NCI-H526 (cell line): ENCODE measurements at regions not wholly inside any gene's neighbourhood (a gene's known extent, or its start where the extent isn't known, plus 50 kb on each side); places are given as distances from the start of the nearest gene placed in this dataset.
A peak's percentile ranks its signal among the peaks of the same experiment; 100 is the strongest.

Experiments used
- DNase-seq, 2 experiments: peaks; one replicate each; lab custom pipeline; 2025; lab: John Stamatoyannopoulos, UW

DNA sequence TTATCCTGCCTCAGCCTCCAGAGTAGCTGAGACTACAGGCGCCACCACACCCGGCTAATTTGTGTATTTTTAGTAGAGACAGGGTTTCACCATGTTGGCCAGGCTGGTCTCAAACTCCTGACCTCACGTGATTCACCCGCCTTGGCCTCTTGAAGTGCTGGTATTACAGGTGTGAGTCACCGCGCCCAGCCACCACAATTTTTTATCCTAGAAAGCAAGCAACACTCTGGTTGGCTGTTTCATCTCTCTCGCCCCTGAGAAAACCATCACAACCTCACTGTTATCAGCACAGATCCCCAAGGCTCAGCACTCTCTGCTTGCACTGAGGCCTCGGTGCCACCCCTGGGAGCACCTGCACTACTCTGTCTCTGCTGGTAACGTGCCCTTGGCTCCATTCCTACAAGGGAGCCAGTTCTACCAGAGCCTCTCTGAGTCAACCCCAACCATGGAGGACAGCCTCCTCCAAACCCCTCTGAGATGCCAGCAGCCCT, 134.8 kb upstream of the AGAP1 start:
- DNase-seq, result no peak

DNA sequence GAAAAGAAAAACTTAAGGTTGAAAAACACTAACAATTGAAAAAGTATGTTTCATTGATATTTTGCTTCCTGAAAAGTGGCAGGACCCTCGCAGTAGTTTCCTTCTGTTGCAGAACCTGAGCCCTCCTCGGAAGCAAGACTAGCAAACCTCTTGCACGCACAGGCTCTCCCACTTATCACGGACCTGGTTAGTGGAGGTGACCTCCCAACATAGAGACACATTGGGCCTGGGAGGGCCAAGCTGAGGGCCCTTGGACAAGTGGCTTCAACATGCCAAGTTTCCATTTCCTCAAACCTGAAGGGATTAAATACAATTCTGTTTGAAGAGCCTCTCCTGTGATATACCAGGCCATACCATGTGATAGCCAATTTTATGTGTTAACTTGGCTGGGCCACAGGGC, 133.4 kb upstream of the AGAP1 start:
- DNase-seq, result no peak

DNA sequence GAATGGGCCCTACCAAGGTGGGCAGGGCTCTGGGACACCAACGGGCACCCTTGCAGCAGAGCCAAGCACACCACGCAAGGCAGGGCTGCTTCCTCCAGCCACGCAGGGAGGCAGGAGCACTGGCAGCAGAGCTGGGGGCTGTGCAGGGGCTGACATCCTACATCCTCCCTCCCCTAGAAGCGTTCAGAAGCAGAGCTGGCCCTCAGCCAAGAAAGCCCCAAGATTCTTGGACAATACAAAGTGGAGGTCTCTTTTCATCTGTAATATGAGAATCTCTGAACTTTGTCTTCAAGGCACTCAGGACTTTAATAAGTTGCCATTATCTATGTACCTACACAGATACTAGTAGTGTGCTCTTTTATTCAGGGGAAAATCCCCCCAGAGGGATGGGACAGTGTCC, 128.1 kb upstream of the AGAP1 start:
- DNase-seq, result no peak

DNA sequence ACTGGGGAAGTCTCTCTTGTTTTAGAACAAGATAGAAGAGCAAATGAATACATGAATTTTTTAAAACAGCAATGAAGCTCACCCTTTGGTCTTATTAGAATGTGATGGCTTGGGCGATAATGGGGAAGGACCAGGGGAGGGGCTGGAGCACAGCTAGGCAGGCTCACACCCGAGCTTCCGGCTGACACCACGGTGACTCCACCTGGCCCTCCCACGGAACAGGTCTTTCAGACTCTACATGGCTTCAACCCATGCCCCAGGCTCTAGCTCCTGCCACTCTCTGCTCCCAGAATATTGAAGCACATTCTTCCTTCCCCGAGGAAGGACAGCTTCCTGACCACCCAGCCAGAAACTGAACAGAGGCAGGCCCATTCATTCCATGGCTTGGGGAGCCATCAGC, 127.5 kb upstream of the AGAP1 start:
- no peak for DNase-seq

DNA sequence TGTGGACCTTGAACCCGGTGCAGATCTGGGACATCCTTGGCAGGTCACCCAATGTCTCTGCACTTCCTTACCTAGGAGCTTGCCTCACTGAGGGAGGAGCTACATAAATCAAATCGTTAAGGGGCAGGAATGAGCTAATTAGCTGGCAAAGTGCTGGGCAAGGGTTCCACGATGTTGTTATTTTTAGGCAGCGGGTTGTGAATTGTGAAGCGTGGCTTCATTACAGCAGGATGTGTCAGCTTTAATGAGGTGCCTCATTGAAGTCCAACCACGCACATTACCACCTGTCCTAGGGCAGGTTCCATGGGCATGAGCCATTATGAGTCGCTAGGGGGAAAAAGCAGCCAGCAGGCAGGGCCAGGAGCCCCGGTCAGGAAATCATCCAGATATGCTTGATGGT, 127.0 kb upstream of the AGAP1 start:
- DNase-seq, result no peak

DNA sequence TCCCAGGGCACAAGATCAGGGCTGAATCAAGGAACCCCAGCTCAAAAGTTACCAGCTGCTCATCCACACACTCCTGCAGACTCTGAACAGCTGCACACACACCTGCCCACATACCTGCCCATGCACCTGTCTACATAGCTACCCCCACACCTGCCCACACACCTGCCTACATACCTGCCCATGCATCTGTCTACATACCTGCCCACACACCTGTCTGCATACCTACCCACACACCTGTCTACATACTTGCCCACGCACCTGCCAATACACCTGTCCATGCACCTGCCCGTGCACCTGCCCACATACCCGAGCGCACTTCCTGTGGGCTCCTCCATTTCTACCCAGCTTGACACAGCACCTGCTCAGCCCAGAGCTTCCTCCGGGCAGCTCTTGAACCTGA, 122.8 kb upstream of the AGAP1 start:
- no peak for DNase-seq

DNA sequence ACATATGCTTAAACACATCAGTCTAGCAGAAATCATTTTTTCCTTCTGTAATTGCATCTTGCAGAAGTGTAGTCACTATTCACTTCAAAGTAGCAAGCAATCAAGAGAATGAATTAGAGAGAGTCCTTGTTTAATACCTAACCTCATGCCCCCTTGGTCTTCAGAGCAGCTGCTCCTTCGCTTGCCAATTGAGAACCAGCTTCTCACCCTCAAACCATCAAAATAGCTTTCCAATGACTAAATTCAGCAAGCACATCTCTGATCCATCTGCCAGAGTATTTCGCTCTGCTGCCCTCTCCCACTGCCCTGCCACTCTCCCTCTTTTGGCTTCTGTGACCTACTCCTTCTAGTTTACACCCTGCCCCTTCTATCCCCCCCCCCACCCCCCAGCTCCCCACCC, 120.7 kb upstream of the AGAP1 start:
- no peak for DNase-seq

DNA sequence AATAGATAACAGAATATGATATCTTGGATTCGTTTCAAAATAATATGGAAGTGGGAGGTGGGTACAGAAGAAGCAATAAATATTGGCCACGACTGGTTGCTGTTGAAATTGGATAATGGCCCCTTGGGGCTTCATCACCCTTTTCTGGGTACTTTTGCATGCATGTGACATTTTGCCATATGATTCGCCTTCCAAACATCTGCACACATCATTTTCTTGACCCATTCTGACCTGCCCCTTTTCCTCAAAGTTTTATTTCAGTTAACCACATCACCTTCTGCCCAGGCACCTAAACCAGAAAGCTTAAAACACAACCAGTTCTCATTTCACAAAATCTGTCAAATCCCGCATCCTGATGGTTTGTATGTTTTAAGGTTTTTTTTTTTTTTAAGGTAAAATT, 116.7 kb upstream of the AGAP1 start:
- DNase-seq, result no peak

DNA sequence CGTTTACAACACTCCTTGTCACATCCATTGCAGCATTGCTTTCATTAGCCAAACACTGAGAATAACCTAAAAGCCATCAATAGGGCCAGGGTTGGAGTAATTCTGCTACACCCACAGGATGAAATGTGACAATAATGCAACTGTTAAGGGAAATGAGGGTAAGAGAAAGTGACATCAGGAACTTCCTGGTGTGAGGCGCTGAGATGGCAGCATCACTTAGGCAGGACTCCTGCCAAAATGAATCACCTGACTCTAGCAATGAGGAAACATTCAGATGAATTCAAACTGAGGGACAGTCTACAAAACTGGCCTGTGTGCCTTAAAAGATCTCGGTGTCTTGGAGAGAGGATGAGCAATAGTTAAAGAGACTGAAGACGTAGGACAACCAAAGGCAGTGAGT, 115.6 kb upstream of the AGAP1 start:
- no peak for DNase-seq

DNA sequence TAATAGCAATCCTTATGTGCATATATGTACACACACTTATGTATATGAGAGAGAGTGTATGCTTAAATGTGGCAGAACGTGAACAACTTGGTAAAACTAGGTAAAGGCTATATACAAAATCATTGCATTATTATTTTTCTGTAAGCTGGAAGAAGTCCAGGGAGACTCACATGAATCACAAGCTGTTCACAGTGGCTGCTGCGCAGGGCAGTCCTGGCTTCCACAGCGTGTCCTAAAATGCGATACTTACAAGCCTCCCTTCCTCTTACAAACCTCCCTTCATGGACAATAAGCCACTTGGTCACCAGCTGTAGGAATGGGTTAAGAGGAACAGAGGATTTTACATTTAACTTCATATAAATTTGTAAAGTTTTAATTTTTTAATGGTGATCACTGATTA, 114.9 kb upstream of the AGAP1 start:
- no peak for DNase-seq

DNA sequence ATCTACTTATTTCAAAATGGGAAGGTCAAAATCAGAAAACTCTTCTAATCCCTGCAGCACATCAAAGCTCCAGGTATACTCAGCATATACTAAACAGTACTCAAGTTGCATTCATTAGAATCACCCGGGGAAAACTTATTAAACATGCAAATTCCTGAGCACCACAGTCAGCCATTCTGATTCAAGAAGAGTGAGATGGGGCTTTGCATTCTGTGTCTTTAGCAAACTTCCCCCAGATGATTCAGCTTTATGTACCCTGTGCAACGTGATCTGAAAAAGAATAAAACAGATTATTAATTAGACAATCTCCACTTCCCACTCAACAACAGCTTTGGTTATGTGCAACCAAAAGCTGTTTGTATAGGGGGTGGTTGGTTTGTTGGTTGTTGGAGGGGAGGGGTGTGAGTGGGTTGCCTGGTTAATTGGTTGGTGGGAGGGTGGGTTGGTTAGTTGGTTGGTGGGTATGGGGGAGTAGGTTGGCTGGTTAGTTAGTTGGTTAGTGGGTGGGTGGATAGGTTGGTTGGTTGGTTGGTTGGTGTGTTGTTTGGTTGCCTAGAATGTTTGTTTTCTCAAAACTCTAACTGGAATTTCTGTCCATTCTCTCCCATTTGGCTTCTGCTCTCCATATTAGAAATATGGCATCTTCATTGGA, 112.5 kb upstream of the AGAP1 start:
- DNase-seq, result peak in 1 of 2 experiments; percentile 50

DNA sequence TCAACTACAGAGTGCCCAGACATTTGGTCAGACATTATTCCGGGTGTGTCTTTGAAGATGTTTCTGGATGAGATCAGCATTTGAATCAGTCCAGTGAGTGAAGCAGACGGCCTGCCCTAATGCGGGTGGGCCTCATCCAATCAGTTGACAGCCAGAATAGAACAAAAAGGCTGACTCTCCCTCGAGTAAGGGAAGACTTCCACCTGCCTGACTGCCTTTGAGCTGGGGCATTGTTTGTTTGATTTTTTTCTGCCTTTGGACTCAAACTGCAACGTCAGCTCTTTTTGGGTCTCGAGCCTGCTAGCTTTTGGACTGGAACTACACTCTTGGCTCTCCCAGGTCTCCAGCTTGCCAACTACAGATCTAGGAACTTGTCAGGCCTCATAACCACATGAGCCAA, 111.7 kb upstream of the AGAP1 start:
- no peak for DNase-seq

DNA sequence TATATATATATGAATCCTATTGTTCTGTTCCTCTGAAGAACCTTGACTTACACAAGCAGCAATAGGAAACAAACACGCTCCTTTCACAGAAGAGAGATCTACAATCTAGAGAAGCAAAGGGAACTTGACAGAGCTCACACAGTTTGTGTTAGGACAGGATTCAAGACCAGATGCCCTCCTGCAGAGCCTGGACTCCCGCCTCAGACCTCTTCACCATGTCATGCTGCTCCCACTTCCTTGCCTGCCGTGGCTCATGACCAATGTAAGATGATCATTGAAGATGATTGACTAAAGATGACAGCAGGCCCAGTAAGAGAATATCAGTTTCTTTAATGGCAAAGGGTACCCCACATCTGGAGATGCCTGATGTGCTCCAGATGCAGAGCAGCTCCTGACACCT, 111.2 kb upstream of the AGAP1 start:
- no peak for DNase-seq

DNA sequence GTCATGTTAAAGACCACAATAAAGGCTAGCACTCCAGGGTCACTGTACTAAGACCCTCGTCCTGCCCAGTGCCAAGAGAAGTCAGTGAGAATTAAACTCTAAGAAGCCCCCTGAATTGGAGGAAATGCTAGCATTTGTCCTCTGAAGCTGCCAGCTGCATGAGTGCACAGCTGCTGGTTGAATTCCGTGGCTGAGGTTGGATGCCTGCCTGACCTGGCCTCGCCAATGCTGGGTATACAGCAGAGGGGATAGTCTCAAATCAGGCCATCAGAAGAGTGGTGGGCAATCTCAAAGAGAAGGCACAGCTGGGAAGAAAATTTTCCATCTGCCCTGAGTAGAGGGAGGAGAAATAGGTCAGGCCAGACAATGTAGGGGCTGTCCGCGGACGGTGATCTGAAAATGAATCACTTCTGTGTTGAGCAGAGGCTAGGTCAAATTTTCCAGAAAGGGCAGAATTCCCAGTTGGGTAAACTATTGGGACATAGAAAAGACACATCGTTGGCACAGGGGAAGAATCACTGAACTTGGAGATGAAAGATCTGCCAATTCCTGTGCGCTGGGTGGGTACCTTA, 110.5 kb upstream of the AGAP1 start:
- no peak for DNase-seq

DNA sequence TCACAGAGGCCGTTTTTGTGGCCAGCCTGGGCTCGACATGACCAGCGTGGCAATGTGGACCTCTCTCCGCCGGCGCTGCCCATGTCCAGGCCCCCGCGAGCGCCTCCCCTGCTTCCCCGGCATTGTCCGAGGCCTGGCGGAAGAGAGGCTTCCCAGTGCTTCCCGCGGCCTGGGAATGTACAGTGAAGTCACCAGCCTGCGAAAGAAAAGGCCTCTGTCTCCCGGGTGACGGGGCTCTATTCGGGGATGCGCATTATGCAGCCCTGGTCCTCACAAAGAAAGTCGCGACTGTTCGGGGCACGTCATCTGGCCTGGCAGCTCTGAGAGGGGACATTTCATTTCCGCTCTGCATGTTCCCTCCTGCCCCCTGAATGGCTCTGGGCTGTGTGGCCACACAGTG, 109.2 kb upstream of the AGAP1 start:
- no peak for DNase-seq

DNA sequence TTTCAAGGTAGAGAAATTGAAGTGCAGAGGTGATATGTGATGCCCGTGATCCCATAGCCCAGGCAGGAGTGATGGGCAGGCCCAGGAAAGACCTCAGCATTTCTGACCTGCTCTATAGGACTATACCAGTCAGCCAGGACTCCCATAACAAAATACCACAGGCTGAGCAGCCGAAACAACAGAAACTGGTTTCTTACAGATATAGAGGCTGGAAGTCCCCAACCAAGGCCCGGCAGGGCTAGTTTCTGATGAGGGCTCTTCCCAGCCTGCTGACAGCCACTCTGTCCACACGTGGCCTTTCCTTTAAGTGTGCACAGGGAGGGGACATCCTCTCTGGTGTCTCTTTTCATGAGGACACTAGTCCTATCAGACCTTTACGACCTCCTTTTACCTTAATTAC, 104.2 kb upstream of the AGAP1 start:
- DNase-seq, result no peak

DNA sequence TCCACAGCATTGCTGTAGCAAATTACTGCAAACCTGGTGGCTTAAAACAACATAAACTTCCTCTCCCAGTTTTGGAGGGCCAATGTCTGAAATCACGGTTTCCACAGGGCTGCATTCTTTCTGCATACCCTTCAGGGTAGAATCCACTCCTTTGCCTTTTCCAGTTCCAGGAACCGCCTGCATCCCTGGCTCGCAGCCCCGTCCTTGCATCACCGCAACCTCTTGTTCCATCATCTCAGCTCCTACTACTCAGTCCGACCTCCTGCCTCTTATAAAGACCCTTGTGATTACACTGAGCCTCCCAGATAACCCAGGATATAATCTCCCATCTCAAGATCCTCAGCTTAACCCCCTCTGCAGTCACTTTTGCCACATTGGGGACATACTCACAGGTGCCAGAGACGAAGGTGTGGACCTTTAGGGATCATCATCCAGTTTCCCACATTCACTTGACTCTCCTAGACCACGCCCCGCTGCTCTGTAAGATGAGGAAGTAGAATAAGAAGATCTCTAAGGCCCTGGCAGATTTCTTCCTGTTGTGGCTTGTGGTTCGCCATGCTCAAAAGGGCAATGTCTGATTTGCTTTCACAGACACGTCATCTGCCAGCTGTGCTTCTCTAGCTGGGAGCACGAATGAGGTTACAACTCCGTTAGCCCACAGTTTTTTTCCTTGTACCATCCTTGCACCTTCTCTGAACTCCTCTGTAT, 103.6 kb upstream of the AGAP1 start:
- DNase-seq, result no peak

DNA sequence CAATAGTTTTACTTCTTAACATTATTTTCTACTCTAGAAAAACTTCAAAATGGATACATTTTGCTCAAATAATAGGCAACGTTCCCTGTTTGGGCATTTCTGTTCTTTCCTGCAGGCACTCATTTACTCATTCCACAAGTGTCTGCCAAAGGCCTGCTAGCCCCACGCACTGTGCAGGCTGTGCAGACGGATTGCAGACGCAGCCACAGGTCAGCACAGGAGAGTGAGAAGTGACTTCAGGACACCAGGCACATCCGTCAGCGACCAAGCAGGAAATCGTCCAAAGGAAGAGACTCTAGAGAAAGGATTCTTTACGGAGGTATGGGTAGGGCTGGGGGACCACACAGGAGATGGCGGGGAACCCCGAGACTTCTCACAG, 103.0 kb upstream of the AGAP1 start:
- DNase-seq, result no peak

DNA sequence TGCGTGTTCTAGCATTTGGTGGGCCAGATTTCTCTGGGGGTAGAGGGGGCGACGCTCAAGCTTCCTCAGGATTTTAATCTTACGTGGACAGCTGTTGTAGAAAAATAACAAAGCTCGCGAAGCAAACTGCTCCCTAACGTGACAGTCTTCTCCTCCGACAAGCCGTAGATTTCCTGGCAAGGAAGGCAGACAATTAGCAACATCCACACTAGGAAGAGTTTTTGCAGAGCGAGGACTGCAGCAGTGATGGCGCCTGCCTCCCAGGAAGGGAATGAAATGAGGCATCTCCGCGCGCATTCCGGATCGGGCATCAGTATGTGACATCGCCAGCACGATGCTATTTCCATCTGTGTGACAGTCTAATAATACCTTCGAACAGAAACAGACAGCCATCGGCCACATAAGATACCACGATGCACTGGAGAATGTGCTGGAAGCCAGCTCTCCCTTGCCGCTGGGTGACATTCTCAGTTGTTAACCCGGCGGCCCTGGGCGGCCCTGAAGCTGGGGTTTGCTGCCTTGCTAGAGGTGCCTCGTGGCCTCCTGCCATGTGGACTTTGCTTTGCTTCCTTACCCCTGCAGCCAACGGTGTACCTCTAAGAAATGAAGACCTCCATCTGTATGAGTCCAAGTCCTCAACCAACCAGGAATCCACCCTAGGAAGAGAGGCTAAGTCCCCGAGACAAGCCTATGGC, 101.8 kb upstream of the AGAP1 start:
- DNase-seq, result no peak

DNA sequence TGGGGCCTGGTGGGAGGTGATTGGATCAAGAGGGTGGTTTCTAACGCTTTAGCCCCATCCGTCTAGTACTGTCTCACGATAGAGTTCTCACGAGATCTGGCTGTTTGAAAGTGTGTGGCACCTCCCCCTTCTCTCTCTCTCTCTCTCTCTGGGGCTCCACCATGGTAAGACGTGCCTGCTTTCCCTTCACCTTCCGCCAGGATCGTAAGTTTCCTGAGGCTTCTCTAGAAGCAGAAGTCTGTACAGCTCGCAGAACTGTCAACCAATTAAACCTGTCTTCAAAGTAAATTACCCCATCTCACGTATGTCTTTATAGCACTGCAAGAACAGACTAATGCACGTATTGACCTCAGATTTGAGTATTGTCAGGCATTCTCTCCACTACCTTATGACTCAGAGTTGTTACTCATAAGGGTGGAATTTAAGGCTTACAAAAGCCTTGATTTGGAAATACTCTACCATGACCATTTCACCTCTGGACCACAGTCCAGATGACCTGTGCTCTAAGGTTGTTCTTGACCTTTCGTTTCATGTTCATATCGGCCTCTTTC, 99.5 kb upstream of the AGAP1 start:
- DNase-seq, result no peak

DNA sequence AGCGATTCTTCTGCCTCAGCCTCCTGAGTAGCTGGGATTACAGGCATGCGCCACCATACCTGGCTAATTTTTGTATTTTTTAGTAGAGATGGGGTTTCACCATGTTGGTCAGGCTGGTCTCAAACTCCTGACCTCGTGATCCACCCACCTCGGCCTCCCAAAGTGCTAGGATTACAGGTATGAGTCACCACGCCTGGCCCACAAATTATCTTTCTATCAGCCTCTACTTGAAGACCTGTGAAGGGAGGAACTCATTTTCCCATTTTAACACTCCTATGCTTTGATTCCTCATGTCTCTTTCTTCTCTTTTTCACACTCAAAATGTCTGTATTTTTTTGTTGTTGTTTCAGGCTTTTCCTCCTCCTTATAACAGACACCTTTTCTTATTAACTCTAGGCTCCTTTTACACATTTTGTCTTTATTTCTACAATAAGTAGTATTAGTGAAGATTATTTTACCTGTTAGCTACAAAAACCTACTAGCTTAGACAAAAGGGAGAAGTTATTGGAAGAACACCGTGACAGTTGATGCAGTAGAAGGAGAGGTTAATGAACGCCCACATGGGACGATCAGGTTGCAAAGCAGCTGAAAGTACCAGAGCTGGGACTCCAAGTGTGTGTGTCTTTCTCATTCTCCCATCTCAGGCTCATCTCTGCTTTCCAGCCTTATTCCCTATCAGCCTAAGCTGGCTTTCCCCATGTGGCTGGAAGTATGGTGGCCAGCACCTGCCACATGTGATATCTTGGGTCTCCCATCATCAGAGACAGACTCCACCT, 97.6 kb upstream of the AGAP1 start:
- DNase-seq, result no peak

DNA sequence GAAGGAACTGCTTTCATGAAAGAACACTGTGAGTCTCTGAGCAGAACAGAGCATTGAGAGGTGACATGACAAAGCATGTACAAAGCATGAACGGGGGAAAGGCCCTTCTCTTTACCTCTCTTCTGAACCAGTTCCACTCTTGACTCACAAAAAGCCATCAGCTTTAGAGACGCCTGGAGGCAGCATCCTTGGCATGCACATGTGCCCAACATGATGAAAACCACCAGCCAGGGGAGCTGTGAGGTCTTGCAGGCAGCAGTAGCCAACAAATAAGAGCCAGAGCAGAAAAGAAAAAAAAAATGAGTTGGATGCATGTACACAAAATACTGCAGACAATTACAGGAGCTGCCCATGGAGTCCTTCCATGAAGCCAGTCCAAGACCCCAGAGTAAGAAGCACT, 95.5 kb upstream of the AGAP1 start:
- DNase-seq, result no peak
